ENCODE measurements at regions not wholly inside any gene's neighbourhood (a gene's known extent, or its start where the extent isn't known, plus 50 kb on each side); places are given as distances from the start of the nearest gene placed in this dataset.

DNA sequence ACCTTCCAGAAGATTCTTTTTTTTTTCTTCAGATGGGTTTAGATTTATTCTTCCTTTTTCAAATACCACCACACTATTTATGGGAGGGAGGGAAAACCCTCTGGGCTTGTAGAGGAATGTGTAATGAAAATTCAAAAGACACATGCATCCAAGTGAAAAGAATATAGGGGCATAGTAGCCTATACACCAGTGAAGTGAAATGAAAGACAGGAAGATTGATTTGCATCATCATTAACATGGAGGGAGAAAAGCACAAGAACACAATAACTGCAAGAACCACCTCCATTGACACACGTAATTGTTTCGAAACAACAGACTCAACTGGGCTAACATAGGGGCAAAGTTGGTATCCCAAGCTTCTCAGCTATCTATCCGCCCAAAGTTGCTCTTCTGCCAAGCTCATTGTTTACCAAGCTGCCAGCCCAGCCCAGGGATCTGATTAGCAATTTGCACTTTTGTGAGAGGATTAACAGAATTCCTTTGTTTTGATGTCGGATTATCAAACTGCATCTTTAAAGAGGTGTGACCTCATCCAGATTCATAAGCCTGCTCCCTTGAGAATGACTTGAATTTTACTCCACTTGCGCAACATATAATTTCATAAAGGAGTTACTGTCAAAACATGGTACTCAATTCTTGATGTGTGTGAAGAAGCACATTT is 430.5 kb upstream of the SOX5 start:
- TF ChIP-seq, protein P1, sequence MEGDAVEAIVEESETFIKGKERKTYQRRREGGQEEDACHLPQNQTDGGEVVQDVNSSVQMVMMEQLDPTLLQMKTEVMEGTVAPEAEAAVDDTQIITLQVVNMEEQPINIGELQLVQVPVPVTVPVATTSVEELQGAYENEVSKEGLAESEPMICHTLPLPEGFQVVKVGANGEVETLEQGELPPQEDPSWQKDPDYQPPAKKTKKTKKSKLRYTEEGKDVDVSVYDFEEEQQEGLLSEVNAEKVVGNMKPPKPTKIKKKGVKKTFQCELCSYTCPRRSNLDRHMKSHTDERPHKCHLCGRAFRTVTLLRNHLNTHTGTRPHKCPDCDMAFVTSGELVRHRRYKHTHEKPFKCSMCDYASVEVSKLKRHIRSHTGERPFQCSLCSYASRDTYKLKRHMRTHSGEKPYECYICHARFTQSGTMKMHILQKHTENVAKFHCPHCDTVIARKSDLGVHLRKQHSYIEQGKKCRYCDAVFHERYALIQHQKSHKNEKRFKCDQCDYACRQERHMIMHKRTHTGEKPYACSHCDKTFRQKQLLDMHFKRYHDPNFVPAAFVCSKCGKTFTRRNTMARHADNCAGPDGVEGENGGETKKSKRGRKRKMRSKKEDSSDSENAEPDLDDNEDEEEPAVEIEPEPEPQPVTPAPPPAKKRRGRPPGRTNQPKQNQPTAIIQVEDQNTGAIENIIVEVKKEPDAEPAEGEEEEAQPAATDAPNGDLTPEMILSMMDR (IDR thresholded peaks at IDR 0.05; ENCODE audit: insufficient read depth, low read length): no peak
- TF ChIP-seq GABPA (IDR thresholded peaks at IDR 0.05; ENCODE audit: low read depth): no peak
- TF ChIP-seq SPI1 (IDR thresholded peaks at IDR 0.05; ENCODE audit: borderline replicate concordance, low read depth): no peak
